Uterus (tissue), 2 donors: ENCODE measurements at regions not wholly inside any gene's neighbourhood (a gene's known extent, or its start where the extent isn't known, plus 50 kb on each side); places are given as distances from the start of the nearest gene placed in this dataset.

ENCODE experiments used
- POLR2A ChIP-seq, 2 donors: fragments of 450-650 bp; IDR thresholded peaks; one replicate each; pipeline ENCODE4 v1.6.1; 2016; ENCODE audit warnings: antibody characterized with exemption in 2 of 2, mild to moderate bottlenecking in 1 of 2, moderate library complexity in 1 of 2
- TF ChIP-seq, protein P1 (sequence below), 4 experiments: fragments of 200-600 bp in 2 of 4; fragments of 450-650 bp in 2 of 4; sonication (generic) in 2 of 4; IDR thresholded peaks; one replicate each; pipeline ENCODE4 v1.5.1; 2016 to 2019; ENCODE audit warnings: antibody characterized with exemption in 4 of 4, mild to moderate bottlenecking in 2 of 4, moderate library complexity in 1 of 4

DNA sequence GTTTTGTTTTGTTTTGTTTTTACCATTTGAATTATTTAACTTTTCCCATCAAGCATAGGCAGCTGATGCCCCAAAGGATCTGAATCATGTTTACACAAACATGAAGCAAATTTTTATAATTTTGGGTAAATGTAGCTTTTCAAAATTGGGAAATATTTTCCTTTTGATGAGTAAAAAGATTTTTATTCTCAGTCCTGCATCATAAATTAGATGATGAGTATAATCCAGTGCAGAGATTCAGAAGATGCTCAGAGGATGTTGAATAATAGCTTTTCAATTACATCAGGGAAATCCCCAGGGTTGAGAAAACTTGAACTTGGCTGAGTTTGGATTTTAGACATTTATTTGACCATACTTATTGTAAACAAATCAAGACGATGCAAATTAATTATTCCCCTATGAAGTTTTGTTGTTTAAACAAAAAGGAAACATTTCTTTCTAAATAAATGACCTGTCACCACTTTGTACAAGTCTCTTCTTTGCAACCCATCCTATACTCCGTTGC is 121.7 kb downstream of the FAM204A start:
- TF ChIP-seq, protein P1, sequence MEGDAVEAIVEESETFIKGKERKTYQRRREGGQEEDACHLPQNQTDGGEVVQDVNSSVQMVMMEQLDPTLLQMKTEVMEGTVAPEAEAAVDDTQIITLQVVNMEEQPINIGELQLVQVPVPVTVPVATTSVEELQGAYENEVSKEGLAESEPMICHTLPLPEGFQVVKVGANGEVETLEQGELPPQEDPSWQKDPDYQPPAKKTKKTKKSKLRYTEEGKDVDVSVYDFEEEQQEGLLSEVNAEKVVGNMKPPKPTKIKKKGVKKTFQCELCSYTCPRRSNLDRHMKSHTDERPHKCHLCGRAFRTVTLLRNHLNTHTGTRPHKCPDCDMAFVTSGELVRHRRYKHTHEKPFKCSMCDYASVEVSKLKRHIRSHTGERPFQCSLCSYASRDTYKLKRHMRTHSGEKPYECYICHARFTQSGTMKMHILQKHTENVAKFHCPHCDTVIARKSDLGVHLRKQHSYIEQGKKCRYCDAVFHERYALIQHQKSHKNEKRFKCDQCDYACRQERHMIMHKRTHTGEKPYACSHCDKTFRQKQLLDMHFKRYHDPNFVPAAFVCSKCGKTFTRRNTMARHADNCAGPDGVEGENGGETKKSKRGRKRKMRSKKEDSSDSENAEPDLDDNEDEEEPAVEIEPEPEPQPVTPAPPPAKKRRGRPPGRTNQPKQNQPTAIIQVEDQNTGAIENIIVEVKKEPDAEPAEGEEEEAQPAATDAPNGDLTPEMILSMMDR (IDR thresholded peaks at IDR 0.05) = no peak
- no peak for TF ChIP-seq POLR2A (IDR thresholded peaks at IDR 0.05)
